ENCODE measurements at regions not wholly inside any gene's neighbourhood (a gene's known extent, or its start where the extent isn't known, plus 50 kb on each side); places are given as distances from the start of the nearest gene placed in this dataset.

GRCh38 chr3:41033956-41034519 lies 165.3 kb upstream of the CTNNB1 start:
- no peak overlapping the region for H2AK5ac ChIP-seq (ENCODE audit: insufficient read length, low read length)
- no peak overlapping the region for H4K8ac ChIP-seq (replicated peaks; ENCODE audit: insufficient read length, low read depth, low read length)
- peak; percentile 43; the same call in 2 of the 3 replicates for TF ChIP-seq CTCF (conservative IDR thresholded peaks at IDR 0.05)
- no peak overlapping the region for H2AFZ ChIP-seq (ENCODE audit: low read length)
- H3K4me2 ChIP-seq (ENCODE audit: insufficient read depth, insufficient read length, low read length): no peak overlapping the region
- peaks cover 10 to 12% (median 11%) of the 10 kb centered on the region in 3 experiments; a peak in 6 of 7 replicates for H3K36me3 Mint-ChIP-seq (ENCODE audit: insufficient read depth in 1 of 3, low read depth in 3 of 3)
- H2BK5ac ChIP-seq (ENCODE audit: insufficient read length, low read length): no peak overlapping the region
- WGBS (ENCODE audit: extremely low coverage, insufficient read length, low lambda C conversion rate): no CpG with 5 or more reads among the region's 3 CpGs
- no peaks in the 10 kb centered on the region for H3K79me1 ChIP-seq (ENCODE audit: insufficient read depth, low read depth, low read length, poor library complexity, severe bottlenecking)
- no peak overlapping the region for H2BK15ac ChIP-seq (ENCODE audit: low read depth, low read length)
- H3K9me3 ChIP-seq (ENCODE audit: control insufficient read depth, low read depth, low read length): no peaks in the 10 kb centered on the region
- no peak overlapping the region for H2BK20ac ChIP-seq (ENCODE audit: low read depth, low read length, poor library complexity, severe bottlenecking)
- H3K27ac Mint-ChIP-seq: no peak overlapping the region
- no peaks in the 10 kb centered on the region for H3K23me2 ChIP-seq (ENCODE audit: insufficient read length, low read depth, low read length, poor library complexity, severe bottlenecking)
- H3K4me1 ChIP-seq (ENCODE audit: insufficient read depth, low read length): no peaks in the 10 kb centered on the region
- H3K4me3 Mint-ChIP-seq: no peak overlapping the region
- peaks cover 3% of the 10 kb centered on the region in 2 experiments; a peak in 2 of 4 replicates for H3K4me1 Mint-ChIP-seq
- H3K27ac ChIP-seq (ENCODE audit: insufficient read length, low read depth, low read length): no peak overlapping the region
- no peak overlapping the region for H3K18ac ChIP-seq (ENCODE audit: insufficient read length, low read depth, low read length)
- peaks cover 13 to 16% of the 10 kb centered on the region in 2 experiments for H3K9me3 Mint-ChIP-seq
- no peak overlapping the region for H4K91ac ChIP-seq (ENCODE audit: insufficient read length, low read depth, low read length)
- H3T11ph ChIP-seq (ENCODE audit: low read length): no peak overlapping the region
- no peak overlapping the region for H4K5ac ChIP-seq (ENCODE audit: insufficient read length, low read depth, low read length)
- H3K23ac ChIP-seq (ENCODE audit: insufficient read length, low read depth, low read length): no peak overlapping the region
- no peaks in the 10 kb centered on the region; the same call in none of the 2 replicates for H3K27me3 Mint-ChIP-seq (ENCODE audit: low read depth)
- H4K20me1 ChIP-seq (ENCODE audit: control insufficient read depth, insufficient read depth, insufficient read length): no peaks in the 10 kb centered on the region
- no peaks in the 10 kb centered on the region for H3K27me3 ChIP-seq (ENCODE audit: insufficient read depth, low read length)
- no peak overlapping the region for H3K56ac ChIP-seq (ENCODE audit: insufficient read length, low read depth, low read length)
- H2BK12ac ChIP-seq (ENCODE audit: insufficient read length, low read depth, low read length): no peak overlapping the region
- no peak overlapping the region for H3K4ac ChIP-seq (ENCODE audit: low read depth, low read length)
- H3K9ac ChIP-seq (ENCODE audit: extremely low read depth, insufficient read length, low read length): no peak overlapping the region
- peak; percentile 33 for DNase-seq
- no peak overlapping the region for H3K14ac ChIP-seq (ENCODE audit: insufficient read depth, low read length)
- no peaks in the 10 kb centered on the region for H3K79me2 ChIP-seq (ENCODE audit: insufficient read depth, low read length)
- H2BK120ac ChIP-seq (ENCODE audit: low read depth, low read length, poor library complexity, severe bottlenecking): no peak overlapping the region

Data from H9 (cell line).